Endothelial cell of umbilical vein (primary cell): ENCODE measurements at regions not wholly inside any gene's neighbourhood (a gene's known extent, or its start where the extent isn't known, plus 50 kb on each side); places are given as distances from the start of the nearest gene placed in this dataset.

Experiments
- BruUV-seq: library from RNA; stranded (reverse); fragments of 400-500 nt; replicated peaks from 2 replicates; lab custom pipeline; 2021; lab: Mats Ljungman, UMichigan
- CTCF ChIA-PET: fragments of 300-600, 350-600 bp; sonication (Branson Sonifier 250); formaldehyde crosslinking; loops from one replicate; lab custom pipeline; 2021; ENCODE audit warnings: antibody characterized with exemption, inconsistent platforms; lab: Charles Lee
- POLR2A ChIA-PET: fragments of 300-600, 350-600 bp; sonication (Branson Sonifier 250); formaldehyde crosslinking; loops from one replicate; lab custom pipeline; 2021; ENCODE audit warnings: antibody characterized with exemption, inconsistent platforms; lab: Charles Lee
- DNase-seq: peaks from one replicate; pipeline ENCODE4 v3.0.0-alpha.2; 2011; ENCODE audit warnings: low read depth, low spot score
- FAIRE-seq: peaks from 2 replicates; lab custom pipeline; 2011; peaks lifted over from hg19 to GRCh38; lab: Jason Lieb, UNC
- H2AFZ ChIP-seq: 2 replicates; pipeline ENCODE4 v1.6.0; 2012; ENCODE audit warnings: low read depth, low read length, control low read depth, inconsistent platforms
- H3K27ac ChIP-seq: 2 replicates; pipeline ENCODE4 v1.5.1; 2011; ENCODE audit warnings: low read depth, mild to moderate bottlenecking, control low read depth, low read length, moderate library complexity; ENCODE audit not compliant: insufficient read depth
- H3K27me3 ChIP-seq, 2 experiments: 2 replicates each; pipeline versions ENCODE4 v1.6.0 to v1.6.1; 2011; ENCODE audit warnings: low read length in 2 of 2, mixed read lengths in 1 of 2; ENCODE audit not compliant: control insufficient read depth in 2 of 2, insufficient read depth in 2 of 2
- H3K36me3 ChIP-seq, 2 experiments: 2 replicates in 1 of 2; 3 replicates in 1 of 2; pipeline ENCODE4 v1.5.1; 2011; ENCODE audit warnings: low read length in 2 of 2, mild to moderate bottlenecking in 1 of 2, moderate library complexity in 1 of 2; ENCODE audit not compliant: control insufficient read depth in 2 of 2, insufficient read depth in 2 of 2; ENCODE audit errors: extremely low read depth in 1 of 2
- H3K4me1 ChIP-seq: 3 replicates; pipeline ENCODE4 v1.5.1; 2011; ENCODE audit warnings: mild to moderate bottlenecking, low read length; ENCODE audit not compliant: control insufficient read depth, insufficient read depth; ENCODE audit errors: extremely low read depth
- H3K4me2 ChIP-seq: 2 replicates; pipeline ENCODE4 v1.6.1; 2011; ENCODE audit warnings: low read length, control low read depth, mixed read lengths; ENCODE audit not compliant: insufficient read depth
- H3K4me3 ChIP-seq, 3 experiments: fragments of 200-600 bp in 1 of 3; sonication (generic), shearing (Covaris generic) in 1 of 3; replicated peaks in 1 of 3; 2 replicates each; pipeline ENCODE4 v1.5.1; 2011 to 2016; ENCODE audit warnings: control low read depth in 3 of 3, low read length in 3 of 3, mild to moderate bottlenecking in 2 of 3, inconsistent platforms in 1 of 3, low read depth in 1 of 3, moderate library complexity in 1 of 3; ENCODE audit not compliant: insufficient read depth in 1 of 3
- H3K79me2 ChIP-seq: 2 replicates; pipeline ENCODE4 v1.6.0; 2012; ENCODE audit warnings: low read length, inconsistent platforms; ENCODE audit not compliant: control insufficient read depth, insufficient read depth
- H3K9ac ChIP-seq: replicated peaks from 2 replicates; pipeline ENCODE3; 2011; ENCODE audit warnings: low read length, control low read depth; ENCODE audit not compliant: insufficient read depth; ENCODE audit errors: extremely low read depth
- H3K9me1 ChIP-seq: replicated peaks from 3 replicates; pipeline ENCODE4 v1.6.0; 2011; ENCODE audit warnings: mild to moderate bottlenecking, low read length; ENCODE audit not compliant: control insufficient read depth, insufficient read depth; ENCODE audit errors: extremely low read depth
- H3K9me3 ChIP-seq: replicated peaks from 2 replicates; pipeline ENCODE4 v1.5.1; 2012; ENCODE audit warnings: low read length, inconsistent platforms; ENCODE audit not compliant: control insufficient read depth, insufficient read depth
- H4K20me1 ChIP-seq: replicated peaks from 2 replicates; pipeline ENCODE3; 2011; ENCODE audit warnings: mild to moderate bottlenecking, low read length; ENCODE audit not compliant: control insufficient read depth, insufficient read depth; ENCODE audit errors: extremely low read depth
- CTCF ChIP-seq, 2 donors: IDR thresholded peaks; 1 replicate in 1 of 2; 2 replicates in 1 of 2; pipeline ENCODE4 v1.5.1; 2011; ENCODE audit warnings: low read length in 2 of 2, mild to moderate bottlenecking in 2 of 2, moderate library complexity in 2 of 2, control low read depth in 1 of 2, inconsistent platforms in 1 of 2, low read depth in 1 of 2; ENCODE audit not compliant: insufficient read depth in 1 of 2; ENCODE audit errors: extremely low read depth in 1 of 2
- EZH2 ChIP-seq: IDR thresholded peaks from 2 replicates; pipeline ENCODE4 v1.6.1; 2012; ENCODE audit warnings: borderline replicate concordance, low read depth, mild to moderate bottlenecking, moderate library complexity, low read length, inconsistent platforms; ENCODE audit not compliant: severe bottlenecking
- FOS ChIP-seq: IDR thresholded peaks from 2 replicates; pipeline ENCODE4 v1.6.1; 2011; ENCODE audit warnings: mild to moderate bottlenecking, low read length, moderate library complexity, borderline replicate concordance; ENCODE audit not compliant: insufficient read depth
- JUN ChIP-seq: IDR thresholded peaks from 2 replicates; pipeline ENCODE4 v1.6.1; 2011; ENCODE audit warnings: borderline replicate concordance, low read depth; ENCODE audit not compliant: insufficient read length, insufficient read depth
- MAX ChIP-seq: IDR thresholded peaks from 2 replicates; pipeline ENCODE4 v1.6.1; 2011; ENCODE audit not compliant: insufficient read depth, insufficient read length
- MYC ChIP-seq: IDR thresholded peaks from one replicate; pipeline ENCODE4 v1.6.1; 2011; ENCODE audit warnings: mild to moderate bottlenecking, low read depth, low read length
- POLR2AphosphoS5 ChIP-seq: IDR thresholded peaks from 2 replicates; pipeline ENCODE4 v1.6.1; 2012; ENCODE audit warnings: low read depth, mild to moderate bottlenecking, control low read depth, low read length, moderate library complexity; ENCODE audit not compliant: insufficient read depth
- dilution Hi-C: fragments of 300-500 bp; cut with MboI; formaldehyde crosslinking; loops from one replicate; pipeline ENCODE4 v1.15.0; 2019; ENCODE audit warnings: low sequenced_read_pairs; ENCODE audit not compliant: extremely low pct_ligation_motif_present
- intact Hi-C: fragments of 100-400 bp; cut with micrococcal nuclease; formaldehyde crosslinking; loops from one replicate; pipeline ENCODE4 v1.10.0; 2022

GRCh38 chr12:20099395-20100183 is 268.7 kb upstream of the PDE3A start:
- no TSS peak for BruUV-seq
- H3K36me3 ChIP-seq: no peaks in the 10 kb centered on the region
- TF ChIP-seq POLR2AphosphoS5 (no peak), CTCF (IDR thresholded peaks at IDR 0.05; ENCODE audit: extremely low read depth in 1 of 2, insufficient read depth in 1 of 2, low read depth in 1 of 2, low read length in 2 of 2) (no peak), MAX (no peak), JUN (no peak), FOS (no peak), MYC (no peak), EZH2 (no peak)
- peaks cover 2% of the 10 kb centered on the region for H3K4me1 ChIP-seq
- H3K4me3 ChIP-seq: no peak overlapping the region
- FAIRE-seq (no peak), DNase-seq (no peak)
- no peaks in the 10 kb centered on the region for H3K79me2 ChIP-seq
- H3K9me1 ChIP-seq: no peaks in the 10 kb centered on the region
- ChIA-PET CTCF (no interaction called here), POLR2A (no interaction called here)
- H2AFZ ChIP-seq: no peak overlapping the region
- no peak overlapping the region for H3K27ac ChIP-seq
- intact Hi-C loops: no loop called here
- dilution Hi-C loops: no loop called here
- H3K9me3 ChIP-seq: no peaks in the 10 kb centered on the region
- H3K4me2 ChIP-seq: no peak overlapping the region
- H3K27me3 ChIP-seq: no peaks in the 10 kb centered on the region
- H3K9ac ChIP-seq: no peak overlapping the region
- no peaks in the 10 kb centered on the region for H4K20me1 ChIP-seq
